ENCODE measurements at regions not wholly inside any gene's neighbourhood (a gene's known extent, or its start where the extent isn't known, plus 50 kb on each side); places are given as distances from the start of the nearest gene placed in this dataset.
A peak's percentile ranks its signal among the peaks of the same experiment; 100 is the strongest.

DNA sequence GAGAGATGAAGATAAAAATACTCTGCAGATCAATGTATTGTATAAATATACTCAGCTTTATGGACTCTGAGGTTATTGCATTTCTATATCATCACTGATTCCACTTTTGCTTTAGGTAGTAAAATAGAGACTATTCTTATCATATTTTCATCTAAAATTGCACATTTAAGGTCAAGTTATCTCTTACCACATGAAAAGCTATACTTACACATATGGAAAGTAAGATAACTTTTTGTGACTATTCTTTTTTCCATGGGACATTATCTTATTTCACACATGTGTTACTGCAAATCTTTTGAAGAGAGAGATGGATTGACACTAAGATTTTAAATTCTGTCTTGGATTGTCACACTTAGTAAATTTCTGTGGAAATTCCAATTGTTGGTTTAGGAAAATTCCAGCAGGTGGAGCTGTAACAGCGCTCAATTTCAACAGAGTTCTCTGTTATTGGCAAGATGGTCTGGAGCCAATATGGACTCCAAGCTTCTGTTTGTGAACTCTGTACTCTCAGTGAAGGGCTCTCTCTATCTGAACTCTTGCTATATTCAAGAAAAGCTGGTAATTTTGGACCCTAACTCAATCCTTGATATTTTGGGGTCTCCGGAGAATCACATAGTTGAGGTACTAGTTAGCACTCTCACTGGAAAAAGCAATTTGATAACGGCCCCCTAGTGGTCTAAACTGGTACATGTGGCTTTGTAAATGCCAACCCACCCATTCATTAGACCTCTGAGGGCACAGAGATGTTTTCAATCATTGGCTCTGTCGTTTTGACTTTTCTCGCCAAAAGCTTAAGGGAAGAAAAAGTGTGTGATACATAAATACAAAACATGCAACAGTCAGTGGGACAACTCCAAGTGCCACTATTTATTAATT, 429.7 kb downstream of the ETS1 start:
- TF ChIP-seq, protein P1, sequence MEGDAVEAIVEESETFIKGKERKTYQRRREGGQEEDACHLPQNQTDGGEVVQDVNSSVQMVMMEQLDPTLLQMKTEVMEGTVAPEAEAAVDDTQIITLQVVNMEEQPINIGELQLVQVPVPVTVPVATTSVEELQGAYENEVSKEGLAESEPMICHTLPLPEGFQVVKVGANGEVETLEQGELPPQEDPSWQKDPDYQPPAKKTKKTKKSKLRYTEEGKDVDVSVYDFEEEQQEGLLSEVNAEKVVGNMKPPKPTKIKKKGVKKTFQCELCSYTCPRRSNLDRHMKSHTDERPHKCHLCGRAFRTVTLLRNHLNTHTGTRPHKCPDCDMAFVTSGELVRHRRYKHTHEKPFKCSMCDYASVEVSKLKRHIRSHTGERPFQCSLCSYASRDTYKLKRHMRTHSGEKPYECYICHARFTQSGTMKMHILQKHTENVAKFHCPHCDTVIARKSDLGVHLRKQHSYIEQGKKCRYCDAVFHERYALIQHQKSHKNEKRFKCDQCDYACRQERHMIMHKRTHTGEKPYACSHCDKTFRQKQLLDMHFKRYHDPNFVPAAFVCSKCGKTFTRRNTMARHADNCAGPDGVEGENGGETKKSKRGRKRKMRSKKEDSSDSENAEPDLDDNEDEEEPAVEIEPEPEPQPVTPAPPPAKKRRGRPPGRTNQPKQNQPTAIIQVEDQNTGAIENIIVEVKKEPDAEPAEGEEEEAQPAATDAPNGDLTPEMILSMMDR (conservative IDR thresholded peaks at IDR 0.05; ENCODE audit: low read length), result peak; percentile 100
- TF ChIP-seq EZH2phosphoT487 (IDR thresholded peaks at IDR 0.05; ENCODE audit: borderline replicate concordance), result no peak
